ENCODE measurements at regions not wholly inside any gene's neighbourhood (a gene's known extent, or its start where the extent isn't known, plus 50 kb on each side); places are given as distances from the start of the nearest gene placed in this dataset.

GRCh38 chr11:33588056-33588455, 112.6 kb downstream of the C11orf91 start:
- no peak for TF ChIP-seq CTCF (IDR thresholded peaks at IDR 0.05; ENCODE audit: control extremely low read depth, extremely low read depth, low read depth, missing control alignments)
- POLR2A ChIA-PET: no interaction called here
- CTCF ChIA-PET: interaction anchor here (1.1 to 1.6 kb wide), 7 partner anchors 12 to 227 kb away, joined by 3 to 5 read pairs (median 3); no protein-coding TSS in a partner anchor
- DNase-seq (ENCODE audit: extremely low spot score): no peak

- no peak for TF ChIP-seq CTCF (IDR thresholded peaks at IDR 0.05; ENCODE audit: control extremely low read depth, extremely low read depth, low read depth, missing control alignments)
- ChIA-PET CTCF (interaction anchor here (2.1 kb wide), 1 partner anchor 11 kb away, joined by 5 read pairs; no protein-coding TSS in a partner anchor), POLR2A (no interaction called here)
- no peak for DNase-seq (ENCODE audit: extremely low spot score)
These were observed 114.9 kb downstream of the C11orf91 start for GRCh38 chr11:33585586-33586209.

- DNase-seq (ENCODE audit: extremely low spot score): no peak
- POLR2A ChIA-PET: no interaction called here
- CTCF ChIA-PET: interaction anchor here (1.2 to 1.5 kb wide), 2 partner anchors 15 to 160 kb away, joined by 3 read pairs; no protein-coding TSS in a partner anchor
- TF ChIP-seq CTCF (IDR thresholded peaks at IDR 0.05; ENCODE audit: control extremely low read depth, extremely low read depth, low read depth, missing control alignments): no peak
These were observed 117.8 kb downstream of the C11orf91 start for GRCh38 chr11:33582636-33583325.

GRCh38 chr11:33579101-33579500, 121.5 kb downstream of the C11orf91 start:
- ChIA-PET POLR2A (no interaction called here), CTCF (interaction anchor here (1.3 to 1.6 kb wide), 4 partner anchors 11 to 21 kb away, joined by 3 to 5 read pairs (median 3); no protein-coding TSS in a partner anchor)
- DNase-seq (ENCODE audit: extremely low spot score): no peak
- no peak for TF ChIP-seq CTCF (IDR thresholded peaks at IDR 0.05; ENCODE audit: control extremely low read depth, extremely low read depth, low read depth, missing control alignments)

GRCh38 chr11:33577204-33577603, 123.4 kb downstream of the C11orf91 start:
- CTCF ChIA-PET: interaction anchor here (1.9 kb wide), 1 partner anchor 10 kb away, joined by 5 read pairs; no protein-coding TSS in a partner anchor
- TF ChIP-seq CTCF (IDR thresholded peaks at IDR 0.05; ENCODE audit: control extremely low read depth, extremely low read depth, low read depth, missing control alignments): no peak
- POLR2A ChIA-PET: no interaction called here
- DNase-seq (ENCODE audit: extremely low spot score): no peak

GRCh38 chr11:33575311-33575710, 125.3 kb downstream of the C11orf91 start:
- ChIA-PET CTCF (interaction anchor here (1.1 to 2.3 kb wide), 3 partner anchors 12 to 27 kb away, joined by 3 to 5 read pairs (median 4); no protein-coding TSS in a partner anchor), POLR2A (interaction anchor here (0.5 kb wide), 1 partner anchor 798 kb away, joined by 5 read pairs; no protein-coding TSS in a partner anchor)
- TF ChIP-seq CTCF (IDR thresholded peaks at IDR 0.05; ENCODE audit: control extremely low read depth, extremely low read depth, low read depth, missing control alignments): no peak
- DNase-seq (ENCODE audit: extremely low spot score): peak; percentile 18

All from GM10248 (cell line).